Osteoblast (primary cell): ENCODE measurements at regions not wholly inside any gene's neighbourhood (a gene's known extent, or its start where the extent isn't known, plus 50 kb on each side); places are given as distances from the start of the nearest gene placed in this dataset.

Experiments used
- DNase-seq: peaks from one replicate; pipeline ENCODE4 v3.0.0; 2011; ENCODE audit warnings: low spot score, mixed read lengths; ENCODE audit not compliant: insufficient read length; ENCODE audit errors: missing footprints
- H2AFZ ChIP-seq: 2 replicates; pipeline ENCODE4 v1.6.0; 2011; ENCODE audit warnings: mild to moderate bottlenecking, low read length
- H3K27ac ChIP-seq: 2 replicates; pipeline ENCODE4 v1.5.1; 2011; ENCODE audit warnings: mild to moderate bottlenecking, low read depth, low read length, moderate library complexity
- H3K27me3 ChIP-seq: 2 replicates; pipeline ENCODE4 v1.6.0; 2012; ENCODE audit warnings: mild to moderate bottlenecking, control low read depth, inconsistent platforms, low read length, moderate library complexity; ENCODE audit not compliant: insufficient read depth
- H3K36me3 ChIP-seq: 2 replicates; pipeline ENCODE4 v1.5.1; 2011; ENCODE audit warnings: mild to moderate bottlenecking, low read length, control low read depth, moderate library complexity; ENCODE audit not compliant: insufficient read depth
- H3K4me1 ChIP-seq: 2 replicates; pipeline ENCODE4 v1.5.1; 2011; ENCODE audit warnings: mild to moderate bottlenecking, low read length, control low read depth, moderate library complexity; ENCODE audit not compliant: insufficient read depth
- H3K4me2 ChIP-seq: 2 replicates; pipeline ENCODE4 v1.6.0; 2011; ENCODE audit warnings: mild to moderate bottlenecking, low read length; ENCODE audit not compliant: insufficient read depth
- H3K4me3 ChIP-seq: fragments of 200-600 bp; sonication (generic); 3 replicates; pipeline ENCODE4 v1.5.1; 2012; ENCODE audit warnings: mild to moderate bottlenecking, low read length, inconsistent platforms; ENCODE audit not compliant: insufficient read depth
- H3K79me2 ChIP-seq: 2 replicates; pipeline ENCODE4 v1.6.0; 2012; ENCODE audit warnings: mild to moderate bottlenecking, low read length, control low read depth, inconsistent platforms; ENCODE audit not compliant: insufficient read depth
- H3K9me3 ChIP-seq: 2 replicates; pipeline ENCODE4 v1.5.1; 2011; ENCODE audit warnings: low read depth, low read length, control low read depth
- H4K20me1 ChIP-seq: 2 replicates; pipeline ENCODE4 v1.6.0; 2012; ENCODE audit warnings: mild to moderate bottlenecking, low read length, control low read depth; ENCODE audit not compliant: insufficient read depth
- CTCF ChIP-seq: IDR thresholded peaks from 2 replicates; pipeline ENCODE4 v1.5.1; 2011; ENCODE audit warnings: mild to moderate bottlenecking, low read depth, low read length, moderate library complexity; ENCODE audit errors: extremely low read depth

DNA sequence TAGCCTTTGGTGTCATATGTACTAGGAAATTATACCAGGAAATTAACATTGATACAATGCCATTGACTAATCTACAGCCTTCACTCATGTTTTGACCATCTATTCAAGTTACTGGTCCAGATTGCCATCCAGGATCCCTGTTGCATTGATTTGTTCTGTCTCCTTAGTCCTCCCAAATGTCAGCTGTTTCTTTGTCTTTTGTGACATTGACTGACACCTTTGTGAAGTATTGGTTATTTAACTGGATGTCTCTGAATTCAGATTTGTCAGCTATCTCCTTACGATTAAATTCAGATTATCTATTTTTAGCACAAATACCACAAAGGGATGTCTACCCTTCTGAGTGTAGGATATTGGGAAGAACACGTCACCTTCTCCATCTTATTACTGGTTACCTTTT, 73.7 kb upstream of the CTNND2 start:
- H3K27me3 ChIP-seq: no peaks in the 10 kb centered on the region
- no peak for TF ChIP-seq CTCF
- no peak for DNase-seq
- no peaks in the 10 kb centered on the region for H3K36me3 ChIP-seq
- no peak overlapping the region for H3K4me3 ChIP-seq
- no peak overlapping the region for H3K27ac ChIP-seq
- H3K4me1 ChIP-seq: no peaks in the 10 kb centered on the region
- no peaks in the 10 kb centered on the region for H3K79me2 ChIP-seq
- H4K20me1 ChIP-seq: no peaks in the 10 kb centered on the region
- H2AFZ ChIP-seq: no peak overlapping the region
- H3K9me3 ChIP-seq: no peaks in the 10 kb centered on the region
- no peak overlapping the region for H3K4me2 ChIP-seq

- no peaks in the 10 kb centered on the region for H3K9me3 ChIP-seq
- no peaks in the 10 kb centered on the region for H3K4me1 ChIP-seq
- no peak overlapping the region for H3K4me2 ChIP-seq
- no peak overlapping the region for H2AFZ ChIP-seq
- no peak for TF ChIP-seq CTCF
- H3K36me3 ChIP-seq: no peaks in the 10 kb centered on the region
- no peaks in the 10 kb centered on the region for H4K20me1 ChIP-seq
- H3K27me3 ChIP-seq: no peaks in the 10 kb centered on the region
- no peaks in the 10 kb centered on the region for H3K79me2 ChIP-seq
- H3K4me3 ChIP-seq: no peak overlapping the region
- no peak overlapping the region for H3K27ac ChIP-seq
- DNase-seq: no peak
These were observed 69.2 kb upstream of the CTNND2 start for GRCh38 chr5:11973469-11973868.

GRCh38 chr5:11963227-11963626, 59.0 kb upstream of the CTNND2 start:
- Histone ChIP-seq H3K4me1 (no peaks in the 10 kb centered on the region), H3K4me3 (no peak overlapping the region), H2AFZ (no peak overlapping the region), H4K20me1 (no peaks in the 10 kb centered on the region), H3K9me3 (no peaks in the 10 kb centered on the region), H3K36me3 (no peaks in the 10 kb centered on the region), H3K4me2 (no peak overlapping the region), H3K27ac (no peak overlapping the region), H3K27me3 (no peaks in the 10 kb centered on the region), H3K79me2 (no peaks in the 10 kb centered on the region)
- no peak for DNase-seq
- TF ChIP-seq CTCF: no peak

- Histone ChIP-seq H3K79me2 (no peaks in the 10 kb centered on the region), H3K4me1 (no peaks in the 10 kb centered on the region), H2AFZ (no peak overlapping the region), H3K36me3 (no peaks in the 10 kb centered on the region), H3K27me3 (no peaks in the 10 kb centered on the region), H3K4me3 (no peak overlapping the region), H3K4me2 (no peak overlapping the region), H3K9me3 (no peaks in the 10 kb centered on the region), H4K20me1 (no peaks in the 10 kb centered on the region), H3K27ac (no peak overlapping the region)
- TF ChIP-seq CTCF: no peak
- no peak for DNase-seq
These were observed 57.9 kb upstream of the CTNND2 start for GRCh38 chr5:11962122-11962521.
